Amniotic stem cell (primary cell): ENCODE measurements at regions not wholly inside any gene's neighbourhood (a gene's known extent, or its start where the extent isn't known, plus 50 kb on each side); places are given as distances from the start of the nearest gene placed in this dataset.
"Not testable (repeated sequence)": the region's sequence is repeated elsewhere in the genome, so short reads cannot be mapped to it uniquely, and the experiment has no call there.

Experiments
- DNase-seq: peaks from one replicate; lab custom pipeline; 2025; lab: John Stamatoyannopoulos, UW

DNA sequence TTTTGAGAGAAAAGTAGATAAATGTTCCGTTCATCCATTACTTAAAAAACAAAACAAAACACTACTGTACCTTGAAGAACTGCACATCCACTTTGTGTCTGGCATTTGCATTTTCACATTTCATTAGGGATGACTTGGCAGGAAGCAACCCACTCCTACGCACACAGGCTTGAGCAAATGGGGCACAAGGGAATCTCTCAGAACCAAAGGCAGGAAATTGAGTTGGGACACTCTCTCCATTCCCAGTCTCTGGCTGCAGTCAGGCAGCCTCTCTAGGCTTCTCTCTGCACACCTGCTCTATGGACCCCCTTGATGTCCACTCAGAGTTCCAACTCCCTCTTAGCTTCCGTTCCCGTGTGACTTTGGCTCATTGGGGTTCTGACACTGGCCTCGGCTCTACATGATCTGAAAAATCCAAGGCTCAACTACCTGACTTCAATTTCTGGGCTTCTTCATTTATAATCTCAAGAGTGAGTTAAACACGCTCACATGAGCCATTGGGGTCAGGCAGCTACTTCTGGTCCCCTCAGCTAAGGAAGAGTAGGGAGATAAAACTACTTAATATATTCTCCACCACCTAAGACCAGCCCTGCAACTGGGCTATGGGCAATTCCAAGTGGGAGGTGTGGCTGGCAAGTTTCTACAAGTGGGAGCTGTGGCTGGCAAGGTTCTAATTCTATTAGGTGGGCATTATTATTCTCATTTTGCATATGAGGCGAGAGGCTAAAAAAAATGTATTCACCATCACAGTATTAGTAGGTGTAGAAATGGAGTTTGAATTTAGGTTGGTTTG, 251.9 kb downstream of the SOD2 start:
- DNase-seq: no peak

DNA sequence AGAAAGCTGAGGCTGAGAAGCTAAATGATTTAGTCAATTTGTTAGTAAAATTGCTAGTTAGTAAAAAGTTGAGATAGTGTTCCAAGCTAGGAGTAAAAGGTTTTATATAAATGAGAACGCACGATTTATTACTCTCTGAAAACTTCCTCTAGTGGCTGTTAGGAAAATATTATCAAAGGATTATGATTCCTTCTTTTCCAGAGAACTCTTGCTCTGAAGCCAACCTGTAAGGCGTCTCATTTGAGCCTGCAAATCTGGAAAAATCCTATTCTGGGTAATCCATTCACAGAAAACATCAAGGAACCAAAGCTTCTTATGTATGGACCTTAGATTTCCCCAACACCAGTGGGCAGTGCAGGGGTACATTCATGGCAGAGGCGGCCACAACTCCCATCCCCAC, 252.7 kb downstream of the SOD2 start:
- no peak for DNase-seq

DNA sequence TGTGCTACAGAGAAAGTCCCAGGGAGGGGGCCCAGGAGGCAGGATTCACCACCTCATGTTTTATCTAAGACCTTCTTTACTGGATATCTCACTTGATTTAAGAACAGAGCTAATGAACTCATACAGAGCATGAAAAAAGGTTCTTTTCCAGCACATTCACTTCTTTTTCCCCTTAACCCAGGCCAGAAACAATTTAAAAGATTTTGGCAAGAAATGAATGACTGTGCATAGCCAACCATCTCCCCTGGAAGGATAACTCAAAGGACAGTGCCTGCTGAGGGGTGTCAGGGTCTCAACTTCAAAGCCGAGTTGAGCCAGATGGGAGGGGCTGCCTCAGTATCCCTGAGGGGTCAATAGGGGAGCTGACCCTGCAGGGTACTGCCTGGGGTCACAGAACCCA, 253.4 kb downstream of the SOD2 start:
- DNase-seq: no peak

DNA sequence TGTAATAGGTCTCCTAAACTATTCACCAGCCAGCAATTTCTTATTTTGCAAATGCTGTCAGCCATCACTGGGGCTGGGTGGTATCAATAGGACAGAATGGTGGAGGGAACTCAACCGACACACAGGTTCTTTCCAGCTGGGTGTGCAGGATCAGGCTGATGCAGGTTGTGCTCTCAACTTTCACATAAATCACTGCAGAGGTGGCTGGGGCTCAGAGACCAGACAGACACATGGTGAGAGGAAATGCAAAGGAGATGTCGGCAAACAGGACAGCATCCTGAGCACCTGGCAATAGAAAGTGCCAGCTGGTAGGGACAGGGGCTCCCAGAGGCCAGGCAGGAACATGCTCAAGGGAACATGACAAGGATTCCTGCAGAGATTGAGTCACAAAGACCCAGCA, 254.9 kb downstream of the SOD2 start:
- DNase-seq: no peak

DNA sequence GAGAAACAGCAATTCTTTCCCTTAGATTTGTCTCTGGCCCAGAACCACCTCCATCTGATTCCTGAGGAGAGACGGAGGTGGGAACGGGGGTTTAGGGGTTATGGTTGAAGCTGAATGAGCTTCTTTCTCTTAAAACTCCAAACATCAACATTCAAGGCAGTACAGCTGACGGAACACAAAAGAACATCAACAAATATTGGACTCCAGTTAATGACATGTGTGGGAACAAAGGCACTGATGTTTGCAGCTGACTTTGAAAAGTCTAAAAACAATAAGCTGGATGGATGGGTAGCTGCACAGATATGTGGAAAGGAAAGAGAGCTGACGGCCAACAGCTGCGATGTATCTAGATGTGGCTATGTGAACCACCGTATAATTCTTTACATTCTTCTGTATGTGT, 256.5 kb downstream of the SOD2 start:
- no peak for DNase-seq

DNA sequence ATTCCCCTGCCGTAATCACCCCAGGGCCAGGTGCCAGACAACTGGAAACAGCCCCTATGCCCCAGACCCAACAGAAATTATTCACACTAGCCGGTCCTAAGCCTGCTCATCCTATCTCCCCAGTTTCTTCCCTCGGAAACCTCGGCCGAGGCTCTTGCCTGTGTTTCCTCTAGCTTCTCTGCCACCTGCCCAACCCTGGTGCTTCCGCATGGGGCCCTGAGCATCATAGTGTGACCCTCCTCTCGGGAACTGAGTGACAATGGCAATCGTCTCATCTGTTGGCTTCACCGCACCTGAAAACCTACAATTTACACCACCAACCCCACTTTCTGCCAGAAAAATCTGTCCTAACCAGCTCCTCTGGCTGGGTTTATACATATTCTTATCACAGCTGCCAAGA, 257.3 kb downstream of the SOD2 start:
- no peak for DNase-seq

DNA sequence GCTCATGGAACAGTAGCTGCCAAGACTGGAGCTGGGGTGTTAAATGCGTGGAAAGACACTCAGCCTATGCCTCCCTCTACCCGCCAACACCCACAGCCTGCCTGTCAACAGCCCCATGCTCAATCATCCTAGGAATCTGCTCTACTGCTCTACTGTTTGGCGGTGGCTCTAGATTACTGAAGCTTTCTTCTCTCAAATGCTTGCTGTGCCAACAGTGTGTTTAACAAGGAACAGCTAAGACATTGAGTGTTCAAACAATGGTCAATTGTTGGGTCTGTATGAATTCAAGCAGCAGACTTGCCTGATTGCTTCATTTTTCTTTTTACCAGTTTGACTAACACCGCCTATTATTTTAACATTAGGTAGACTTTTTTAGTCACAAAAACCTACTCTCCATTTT, 258.6 kb downstream of the SOD2 start:
- DNase-seq: no peak

DNA sequence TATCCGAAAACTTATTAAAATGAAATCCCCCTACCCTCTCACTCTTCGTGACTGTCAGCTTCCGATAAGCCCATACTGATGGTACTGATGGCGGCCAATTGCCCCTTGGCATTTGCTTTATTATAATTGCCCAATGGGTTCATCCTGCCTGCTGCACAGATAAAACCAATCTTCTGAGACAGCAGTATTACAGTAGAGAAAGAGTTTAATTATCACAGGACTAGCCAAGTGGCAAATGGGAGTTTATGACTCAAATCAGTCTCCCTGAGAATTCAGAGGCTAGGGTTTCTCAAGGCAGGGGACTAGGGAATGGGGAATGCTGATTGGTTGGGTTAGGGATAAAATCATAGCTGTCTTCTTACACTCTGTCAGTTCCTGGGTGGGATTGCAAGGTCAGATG, 259.5 kb downstream of the SOD2 start:
- DNase-seq: no peak

DNA sequence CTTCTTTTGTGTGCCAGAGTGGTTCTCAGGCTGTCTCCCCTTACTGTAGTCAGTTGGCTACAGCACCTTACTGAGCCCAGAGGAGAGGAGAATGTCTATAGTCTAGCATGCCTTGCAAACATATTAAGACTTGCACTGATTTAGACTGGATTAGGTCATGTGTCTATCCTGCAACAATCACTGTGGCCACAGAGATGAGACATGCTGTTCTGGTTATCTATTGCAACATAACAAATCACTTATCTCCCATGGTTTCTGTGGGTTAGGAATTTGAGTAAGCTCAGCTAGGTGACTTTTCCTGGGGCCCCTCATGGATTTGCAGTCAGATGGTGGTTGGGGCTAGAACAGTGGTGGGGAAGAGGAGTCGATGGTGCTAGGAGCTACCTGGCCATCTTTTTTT, 261.3 kb downstream of the SOD2 start:
- no peak for DNase-seq

DNA sequence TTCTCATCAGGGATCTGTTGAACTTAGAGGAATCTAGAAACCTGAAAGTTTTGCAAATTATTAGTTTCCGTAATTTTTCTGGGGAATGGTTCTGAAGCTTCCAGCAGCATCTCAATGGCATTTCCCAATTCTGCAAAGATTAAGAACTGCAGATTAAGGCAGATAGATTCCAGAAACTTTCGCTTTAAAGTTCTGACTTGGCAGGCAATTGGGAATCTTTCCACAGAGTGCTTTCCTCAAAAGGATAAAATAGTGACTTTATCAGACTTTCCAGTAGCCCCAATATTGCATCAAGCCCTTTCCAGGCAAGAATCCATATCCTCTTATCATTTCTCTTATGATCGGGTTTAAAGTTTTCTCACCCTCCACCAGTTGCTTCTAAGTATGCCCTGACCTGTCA, 261.1 kb downstream of the FNDC1 start:
- DNase-seq: no peak

DNA sequence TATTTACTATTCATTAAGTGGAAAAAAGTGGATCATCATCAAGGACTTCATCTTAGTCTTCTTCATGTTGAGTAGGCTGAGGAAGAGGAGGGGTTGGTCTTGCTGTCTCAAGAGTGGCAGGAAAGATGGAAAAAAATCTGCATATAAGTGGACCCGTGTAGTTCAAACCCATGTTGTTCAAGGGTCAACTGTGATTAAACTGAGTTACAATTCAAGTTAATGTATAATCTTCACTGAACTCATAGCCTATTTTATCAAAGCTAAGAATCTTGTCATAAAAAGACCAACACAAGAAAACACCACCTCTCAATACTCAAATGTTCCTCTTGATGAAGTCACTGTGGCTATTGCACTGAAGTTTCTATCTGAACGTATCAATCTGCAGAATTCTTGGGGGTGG, 260.2 kb downstream of the FNDC1 start:
- no peak for DNase-seq

DNA sequence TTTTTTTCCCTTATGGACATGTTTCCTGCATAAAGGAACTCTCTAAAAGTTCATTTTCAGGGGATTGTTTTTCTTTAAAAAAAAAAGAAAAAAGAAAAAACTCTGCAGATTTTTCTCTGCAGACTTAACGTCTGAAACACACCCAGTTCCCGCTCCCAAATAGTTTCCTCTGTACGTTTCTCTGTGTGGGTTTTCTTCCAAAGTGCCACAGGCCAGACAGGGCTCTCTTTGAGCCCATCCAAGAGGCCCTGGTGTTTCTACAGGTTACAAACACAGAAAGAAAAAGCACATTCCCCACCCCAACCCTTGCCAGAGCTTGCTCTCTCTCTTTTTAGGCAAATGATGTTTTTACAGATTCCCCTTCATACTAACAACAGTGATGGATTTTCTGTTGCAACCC, 258.6 kb downstream of the FNDC1 start:
- no peak for DNase-seq

DNA sequence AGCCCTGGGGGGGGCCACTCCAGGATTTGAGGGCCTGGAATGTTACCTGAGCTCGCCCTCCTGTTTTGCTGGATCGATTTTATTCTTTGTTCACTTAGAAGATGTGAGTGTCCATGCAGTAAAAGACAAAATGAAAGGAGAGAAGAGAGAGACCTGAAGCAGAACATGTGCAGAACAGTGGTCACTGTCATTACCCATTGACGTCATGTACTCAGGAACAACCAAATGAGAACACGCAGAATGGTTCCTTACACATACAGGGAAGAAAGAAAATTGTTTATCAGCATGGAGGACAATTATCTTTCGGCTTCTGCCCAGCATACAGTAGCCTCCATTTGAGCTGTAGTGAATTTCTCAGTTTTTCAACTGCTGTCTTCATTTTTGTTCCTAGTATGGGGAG, 258.1 kb downstream of the FNDC1 start:
- DNase-seq: no peak

DNA sequence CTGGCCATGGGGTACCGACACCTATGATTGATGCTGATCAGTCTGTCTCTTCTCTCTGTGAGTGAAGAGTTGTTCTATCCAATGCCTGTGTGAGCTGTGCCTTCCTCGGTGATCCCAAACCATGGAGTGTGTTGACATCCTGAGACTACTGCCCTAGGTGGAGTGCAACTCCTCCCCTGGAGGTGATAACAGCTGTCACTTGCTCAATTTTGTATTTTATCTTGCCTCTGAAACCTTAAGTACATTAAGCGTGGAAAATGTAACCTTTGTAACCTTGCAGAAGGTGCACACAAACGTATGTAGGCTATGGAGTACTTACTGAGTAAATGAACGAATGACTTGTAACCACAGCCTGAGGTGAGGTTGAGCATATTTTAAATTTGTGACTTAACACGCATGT, 256.2 kb downstream of the FNDC1 start:
- DNase-seq: no peak

DNA sequence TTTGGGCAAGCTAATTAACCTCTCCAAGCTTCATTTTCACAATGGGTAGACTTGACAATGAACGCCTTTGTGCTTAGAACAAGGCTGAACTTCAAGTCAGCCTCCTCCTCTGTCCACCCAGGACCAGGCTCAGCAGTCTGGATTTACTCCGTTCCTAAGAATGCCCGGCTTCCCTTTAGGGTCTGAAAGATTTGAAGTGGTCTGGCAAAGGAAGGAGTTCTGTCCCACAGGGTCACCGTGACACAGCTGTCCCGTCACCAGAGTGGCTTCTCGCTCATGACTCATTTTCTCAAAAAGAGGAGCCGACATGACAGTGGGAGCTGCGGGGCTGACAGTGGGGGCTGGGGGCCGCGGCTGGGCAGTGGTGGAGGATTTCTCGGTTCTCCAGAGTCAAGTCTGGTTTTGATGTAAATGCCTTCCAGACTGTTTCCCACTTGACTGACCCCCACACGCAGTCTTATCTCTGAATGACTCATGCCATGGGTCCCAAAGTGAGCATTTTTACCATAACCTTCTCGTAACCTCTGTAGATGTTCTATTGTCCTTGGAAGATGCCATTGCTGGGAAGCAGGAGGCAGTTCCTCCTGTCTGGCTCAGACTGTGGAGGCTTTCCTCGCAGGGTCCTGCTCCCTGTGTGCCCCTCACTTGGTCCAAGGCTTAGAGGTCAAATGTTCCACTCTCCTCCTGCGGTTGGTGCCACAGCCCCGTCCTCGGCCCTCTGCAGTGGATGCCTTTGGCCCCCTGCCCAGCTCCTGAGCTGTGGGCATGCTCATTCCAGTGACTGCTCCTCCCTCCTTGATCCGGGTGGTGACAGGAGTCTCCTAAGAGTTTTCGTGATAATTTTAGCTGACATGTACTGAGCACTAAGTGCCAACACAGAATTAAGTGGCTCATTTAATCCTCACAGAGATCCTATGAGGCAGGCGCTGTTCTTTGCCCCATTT, 253.1 kb downstream of the FNDC1 start:
- no peak for DNase-seq

DNA sequence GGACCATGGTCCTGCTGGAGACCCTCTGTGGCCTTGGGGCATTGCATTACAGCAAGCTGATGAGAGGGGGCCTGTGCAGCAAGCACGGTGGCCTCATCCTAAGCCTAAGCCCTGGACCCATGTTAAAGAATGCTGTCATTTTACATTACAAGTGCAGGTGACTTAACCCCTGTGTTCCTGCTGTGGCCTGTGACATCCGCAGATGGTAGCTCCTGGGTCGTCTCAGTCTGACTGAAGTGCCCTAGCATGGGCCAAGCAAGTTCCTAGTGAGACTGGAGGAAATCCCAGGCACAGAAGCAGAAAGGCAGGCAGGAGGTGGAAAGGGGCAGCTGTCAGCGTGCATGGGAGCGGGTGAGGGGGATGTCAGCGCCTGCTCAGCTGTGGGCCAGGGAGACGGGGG, 252.4 kb downstream of the FNDC1 start:
- DNase-seq: no peak

DNA sequence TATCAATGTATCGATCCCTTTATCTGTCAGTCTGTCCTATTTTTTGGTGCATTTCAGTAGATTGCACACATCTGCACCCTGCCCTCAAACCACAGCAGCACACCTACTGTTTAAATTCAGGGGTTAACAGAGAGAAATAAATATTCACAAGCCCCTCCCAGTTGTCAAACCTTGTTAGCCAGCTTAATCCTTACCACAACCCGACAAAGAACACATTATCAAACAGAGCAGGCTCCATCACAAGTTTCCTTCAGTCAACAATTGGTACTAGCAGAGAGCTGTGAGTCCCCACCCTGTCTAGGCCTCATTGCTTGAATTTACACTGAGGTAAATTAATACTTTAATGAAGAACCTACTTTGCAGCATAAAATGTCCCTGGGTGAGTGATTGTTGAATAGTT, 249.8 kb downstream of the FNDC1 start:
- no peak for DNase-seq

DNA sequence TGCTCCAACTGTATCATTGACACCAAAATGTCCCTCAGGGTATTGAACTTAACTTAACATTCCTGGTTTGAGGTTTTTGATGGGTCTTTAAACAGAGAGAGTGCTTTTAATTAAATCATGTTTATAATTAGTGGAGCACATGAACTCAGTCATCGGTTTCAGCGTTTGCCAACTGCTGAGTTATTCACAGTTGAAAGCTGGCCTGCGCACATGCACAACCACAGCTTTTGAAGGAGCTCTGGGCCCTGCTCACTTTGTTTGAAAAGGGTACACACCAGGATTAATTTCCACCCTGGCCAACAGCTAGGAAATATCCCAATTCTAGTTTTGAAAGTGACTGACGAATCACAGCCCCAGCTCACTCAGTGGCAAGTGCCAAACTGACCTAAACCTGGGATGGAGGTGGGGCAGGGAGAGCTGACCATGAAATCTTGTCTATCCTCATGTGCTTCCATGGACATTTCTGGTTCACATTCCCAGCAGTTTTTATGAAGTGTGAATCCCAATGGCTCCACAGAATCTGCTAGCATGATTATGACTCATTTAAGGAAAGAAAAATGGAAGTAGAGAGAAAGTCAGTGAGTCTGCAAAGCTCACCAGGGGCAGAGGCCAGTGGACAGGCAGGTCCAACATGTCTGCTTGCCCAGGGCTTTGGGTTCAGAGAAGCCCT, 247.8 kb downstream of the FNDC1 start:
- no peak for DNase-seq

DNA sequence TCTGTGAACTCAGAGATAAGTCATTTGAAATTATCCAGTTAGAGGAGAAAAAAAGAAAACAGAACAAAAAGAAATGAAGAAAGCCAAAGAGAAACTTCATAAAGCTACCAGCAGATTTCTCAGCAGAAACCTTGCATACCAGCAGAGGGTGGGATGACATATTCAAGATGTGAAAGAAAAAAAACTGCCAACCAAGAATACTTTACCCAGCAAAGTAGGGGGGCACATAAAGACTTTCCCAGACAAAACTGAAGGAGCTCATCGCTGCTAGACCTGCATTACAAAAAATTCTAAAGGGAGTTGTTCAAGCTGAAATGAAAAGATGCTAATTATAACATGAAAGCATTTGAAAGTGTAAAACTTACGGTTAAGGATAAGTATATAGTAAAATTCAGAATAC, 246.3 kb downstream of the FNDC1 start:
- DNase-seq: no peak

DNA sequence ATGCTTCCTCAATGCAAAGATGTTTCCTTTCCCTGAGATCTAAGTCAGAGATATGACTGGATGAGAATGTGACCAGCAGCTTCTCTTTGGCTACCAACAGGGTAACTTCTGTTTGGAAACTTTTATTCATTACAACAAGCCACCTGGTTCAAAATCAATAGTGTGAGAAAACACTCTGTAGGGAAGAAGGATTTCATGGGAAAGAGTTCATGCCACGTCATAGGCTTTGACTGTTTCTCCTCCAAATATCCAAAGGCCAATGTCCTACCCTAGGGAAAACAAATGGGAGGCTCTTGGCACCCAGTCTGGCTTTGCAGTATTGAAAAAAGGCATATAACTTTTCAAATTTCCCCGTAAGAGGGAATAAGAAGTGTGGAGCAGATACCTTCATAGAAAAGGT, 245.5 kb downstream of the FNDC1 start:
- DNase-seq: no peak

DNA sequence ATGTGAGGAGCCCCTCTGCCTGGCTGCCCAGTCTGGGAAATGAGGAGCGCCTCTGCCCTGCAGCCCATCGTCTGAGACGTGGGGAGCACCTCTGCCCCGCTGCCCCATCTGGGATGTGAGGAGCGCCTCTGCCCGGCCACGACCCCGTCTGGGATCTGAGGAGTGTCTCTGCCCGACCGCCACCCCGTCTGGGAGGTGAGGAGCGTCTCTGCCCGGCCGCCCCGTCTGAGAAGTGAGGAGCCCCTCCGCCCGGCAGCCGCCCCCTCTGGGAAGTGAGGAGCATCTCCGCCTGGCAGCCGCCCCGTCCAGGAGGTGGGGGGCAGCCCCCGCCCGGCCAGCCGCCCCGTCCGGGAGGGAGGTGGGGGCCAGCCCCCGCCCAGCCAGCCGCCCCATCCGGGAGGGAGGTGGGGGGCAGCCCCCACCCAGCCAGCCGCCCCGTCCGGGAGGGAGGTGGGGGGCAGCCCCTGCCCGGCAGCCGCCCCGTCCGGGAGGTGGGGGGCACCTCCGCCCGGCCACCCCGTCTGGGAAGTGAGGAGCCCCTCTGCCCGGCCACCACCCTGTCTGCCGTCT, 238.1 kb downstream of the FNDC1 start:
- DNase-seq: not testable (repeated sequence)

DNA sequence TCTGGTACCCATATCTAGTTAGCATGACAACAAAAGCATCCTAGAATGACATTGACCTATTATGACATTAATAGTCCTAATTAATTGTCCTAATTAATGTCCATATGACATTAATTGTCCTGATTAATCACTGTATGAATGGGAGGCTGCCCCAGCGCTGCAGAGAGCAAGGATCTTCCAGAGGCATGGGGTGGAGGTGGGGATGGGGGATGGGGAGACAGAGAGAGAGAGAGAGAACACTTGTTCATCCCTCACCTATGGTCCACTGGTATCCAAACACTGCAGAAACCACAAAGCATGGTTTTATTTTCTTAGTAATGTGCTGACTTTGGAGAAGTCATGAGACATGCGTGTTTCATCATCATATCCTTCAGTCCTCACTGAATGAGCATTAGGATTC, 235.1 kb downstream of the FNDC1 start:
- DNase-seq: no peak

DNA sequence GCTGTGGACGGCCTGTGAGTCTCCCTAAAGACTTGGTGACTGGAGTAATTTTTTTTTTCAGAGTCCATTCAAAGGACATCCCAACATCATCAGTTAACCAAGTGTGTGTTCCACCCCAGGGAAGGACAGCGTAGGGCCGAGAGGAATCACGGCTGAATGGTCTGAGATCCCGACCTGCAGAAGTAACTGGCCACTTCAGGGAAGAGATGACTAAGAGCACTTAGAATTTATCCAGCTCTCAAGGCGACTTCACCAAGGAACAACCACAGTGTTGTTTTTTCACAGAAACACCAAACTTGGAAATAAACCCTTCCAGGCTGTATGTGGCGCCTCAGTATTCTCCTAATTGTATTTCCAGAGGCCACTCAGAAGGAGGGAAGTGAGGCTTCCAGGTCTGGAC, 231.6 kb downstream of the FNDC1 start:
- DNase-seq: no peak
